IMR-90 (cell line): ENCODE measurements at regions not wholly inside any gene's neighbourhood (a gene's known extent, or its start where the extent isn't known, plus 50 kb on each side); places are given as distances from the start of the nearest gene placed in this dataset.

Experiments
- ATAC-seq: fragments of 200-7000 bp; cut with Tn5 transposase; 2 replicates; pipeline ENCODE4 v1.9.1; 2020; ENCODE audit warnings: low read depth, mild to moderate bottlenecking, moderate library complexity
- BruUV-seq: library from RNA; stranded (reverse); fragments of 400-500 nt; replicated peaks from 2 replicates; lab custom pipeline; 2021; lab: Mats Ljungman, UMichigan
- CTCF ChIA-PET: fragments of 300-600 bp; formaldehyde crosslinking; extraction: SDS; loops from one replicate; lab custom pipeline; 2021; ENCODE audit warnings: antibody characterized with exemption; lab: Yijun Ruan, JAX
- POLR2A ChIA-PET: fragments of 300-600 bp; sonication (Branson Sonifier 250); formaldehyde crosslinking; loops from one replicate; lab custom pipeline; 2022; ENCODE audit warnings: antibody characterized with exemption; ENCODE audit not compliant: unreplicated experiment; lab: Charles Lee
- DNase-seq: peaks from one replicate; pipeline ENCODE4 v3.0.0; 2013
- H2AFZ ChIP-seq: replicated peaks from 2 replicates; pipeline ENCODE3; 2013; ENCODE audit warnings: low read length, mild to moderate bottlenecking; ENCODE audit not compliant: poor library complexity
- H2AK5ac ChIP-seq: 2 replicates; pipeline ENCODE4 v1.6.1; 2013; ENCODE audit warnings: low read depth, low read length, inconsistent platforms
- H2AK9ac ChIP-seq: replicated peaks from 2 replicates; pipeline ENCODE3; 2013; ENCODE audit warnings: mild to moderate bottlenecking, low read depth, low read length, moderate library complexity; ENCODE audit not compliant: poor library complexity
- H2BK120ac ChIP-seq: 2 replicates; pipeline ENCODE4 v1.6.1; 2013; ENCODE audit warnings: low read depth, low read length, inconsistent platforms
- H2BK15ac ChIP-seq: 3 replicates; pipeline ENCODE4 v1.6.1; 2013; ENCODE audit warnings: low read depth, low read length, inconsistent platforms
- H2BK20ac ChIP-seq: 2 replicates; pipeline ENCODE4 v1.6.1; 2013; ENCODE audit warnings: low read depth, mild to moderate bottlenecking, inconsistent platforms, low read length, moderate library complexity
- H2BK5ac ChIP-seq: 2 replicates; pipeline ENCODE4 v1.6.1; 2013; ENCODE audit warnings: mild to moderate bottlenecking, low read depth, low read length, inconsistent platforms; ENCODE audit not compliant: poor library complexity, severe bottlenecking
- H3K14ac ChIP-seq: replicated peaks from 2 replicates; pipeline ENCODE4 v1.6.1; 2013; ENCODE audit warnings: low read depth, low read length, inconsistent platforms
- H3K18ac ChIP-seq: 2 replicates; pipeline ENCODE4 v1.6.1; 2013; ENCODE audit warnings: low read depth, low read length, control low read depth
- H3K23ac ChIP-seq: 2 replicates; pipeline ENCODE4 v1.6.1; 2013; ENCODE audit warnings: low read depth, low read length, inconsistent platforms
- H3K27ac ChIP-seq: 2 replicates; pipeline ENCODE4 v1.5.1; 2013; ENCODE audit warnings: mild to moderate bottlenecking, control low read depth, low read length; ENCODE audit not compliant: insufficient read depth
- H3K27me3 ChIP-seq: 2 replicates; pipeline ENCODE4 v1.6.1; 2013; ENCODE audit warnings: low read length; ENCODE audit not compliant: control insufficient read depth, insufficient read depth
- H3K36me3 ChIP-seq: 2 replicates; pipeline ENCODE4 v1.6.1; 2013; ENCODE audit warnings: low read length, mixed read lengths; ENCODE audit not compliant: control insufficient read depth, insufficient read depth
- H3K4ac ChIP-seq: 2 replicates; pipeline ENCODE4 v1.6.1; 2013; ENCODE audit warnings: low read depth, low read length, inconsistent platforms
- H3K4me1 ChIP-seq: 2 replicates; pipeline ENCODE4 v1.6.1; 2013; ENCODE audit warnings: low read length, mixed read lengths; ENCODE audit not compliant: control insufficient read depth, insufficient read depth
- H3K4me2 ChIP-seq: 2 replicates; pipeline ENCODE4 v1.6.1; 2013; ENCODE audit warnings: low read depth, mild to moderate bottlenecking, control low read depth, low read length, moderate library complexity
- H3K4me3 ChIP-seq: 2 replicates; pipeline ENCODE4 v1.5.1; 2013; ENCODE audit warnings: low read depth, mild to moderate bottlenecking, control low read depth, low read length, moderate library complexity; ENCODE audit not compliant: insufficient read depth
- H3K56ac ChIP-seq: 2 replicates; pipeline ENCODE4 v1.6.1; 2013; ENCODE audit warnings: low read length, inconsistent platforms; ENCODE audit not compliant: insufficient read depth; ENCODE audit errors: extremely low read depth
- H3K79me1 ChIP-seq, 2 experiments: 2 replicates each; pipeline ENCODE4 v1.6.1; 2013; ENCODE audit warnings: low read length in 2 of 2, inconsistent platforms in 1 of 2, low read depth in 1 of 2
- H3K9ac ChIP-seq: 2 replicates; pipeline ENCODE4 v1.6.1; 2013; ENCODE audit warnings: low read depth, low read length, control low read depth
- H3K9me1 ChIP-seq: 2 replicates; pipeline ENCODE4 v1.6.1; 2013; ENCODE audit warnings: low read length, inconsistent platforms; ENCODE audit not compliant: insufficient read depth
- H3K9me3 ChIP-seq: 2 replicates; pipeline ENCODE4 v1.6.1; 2013; ENCODE audit warnings: low read length; ENCODE audit not compliant: control insufficient read depth, insufficient read depth
- H4K20me1 ChIP-seq: 2 replicates; pipeline ENCODE4 v1.6.1; 2013; ENCODE audit warnings: low read length, inconsistent platforms; ENCODE audit not compliant: insufficient read depth
- H4K5ac ChIP-seq: 2 replicates; pipeline ENCODE4 v1.6.1; 2013; ENCODE audit warnings: mild to moderate bottlenecking, low read depth, low read length, control low read depth
- H4K8ac ChIP-seq, 2 experiments: 2 replicates each; pipeline ENCODE4 v1.6.1; 2013; ENCODE audit warnings: low read depth in 2 of 2, low read length in 2 of 2, control low read depth in 1 of 2, inconsistent platforms in 1 of 2
- H4K91ac ChIP-seq: 2 replicates; pipeline ENCODE4 v1.6.1; 2013; ENCODE audit warnings: low read depth, low read length, inconsistent platforms; ENCODE audit not compliant: insufficient read depth
- CEBPB ChIP-seq: IDR thresholded peaks from 2 replicates; pipeline ENCODE4 v1.6.1; 2012; ENCODE audit warnings: low read depth, low read length, improper control_type of control experiment
- MAFK ChIP-seq: IDR thresholded peaks from 2 replicates; pipeline ENCODE4 v1.6.1; 2012; ENCODE audit warnings: low read depth, low read length, improper control_type of control experiment
- MXI1 ChIP-seq: IDR thresholded peaks from 2 replicates; pipeline ENCODE4 v1.6.1; 2012; ENCODE audit warnings: low read depth, mild to moderate bottlenecking, low read length, moderate library complexity, borderline replicate concordance
- POLR2A ChIP-seq: IDR thresholded peaks from 2 replicates; pipeline ENCODE4 v1.6.1; 2012; ENCODE audit warnings: mild to moderate bottlenecking, low read depth, low read length
- RCOR1 ChIP-seq: IDR thresholded peaks from 2 replicates; pipeline ENCODE4 v1.6.1; 2012; ENCODE audit warnings: mild to moderate bottlenecking, low read length, improper control_type of control experiment; ENCODE audit not compliant: insufficient replicate concordance
- WGBS, 2 experiments: methylation state at CpG; one replicate each; pipeline versions ENCODE4 v1.1.5 to v1.1.7; 2013; ENCODE audit warnings: missing lambda C conversion rate in 2 of 2; ENCODE audit not compliant: insufficient read length in 1 of 2; ENCODE audit errors: extremely low coverage in 2 of 2; 5-methylcytosine and 5-hydroxymethylcytosine counted together
- dilution Hi-C: fragments of 300-500 bp; cut with HindIII; formaldehyde crosslinking; loops from one replicate; pipeline ENCODE4 v1.14.3; 2018; ENCODE audit warnings: low sequenced_read_pairs; ENCODE audit not compliant: unreplicated experiment
- in situ Hi-C: fragments of 300-500 bp; cut with MboI; formaldehyde crosslinking; loops from 3 replicates; pipeline ENCODE4 v1.14.3; 2019; ENCODE audit warnings: low sequenced_read_pairs, inconsistent platforms, mixed read lengths
- intact Hi-C: fragments of 100-400 bp; cut with micrococcal nuclease; formaldehyde crosslinking; loops from 2 replicates; pipeline ENCODE4 v1.10.0; 2022
- TF ChIP-seq, protein P1 (sequence below): fragments of 150-350 bp; IDR thresholded peaks from 2 replicates; pipeline ENCODE4 v1.6.1; 2017; ENCODE audit warnings: mild to moderate bottlenecking, antibody characterized with exemption, low read length, low read depth

DNA sequence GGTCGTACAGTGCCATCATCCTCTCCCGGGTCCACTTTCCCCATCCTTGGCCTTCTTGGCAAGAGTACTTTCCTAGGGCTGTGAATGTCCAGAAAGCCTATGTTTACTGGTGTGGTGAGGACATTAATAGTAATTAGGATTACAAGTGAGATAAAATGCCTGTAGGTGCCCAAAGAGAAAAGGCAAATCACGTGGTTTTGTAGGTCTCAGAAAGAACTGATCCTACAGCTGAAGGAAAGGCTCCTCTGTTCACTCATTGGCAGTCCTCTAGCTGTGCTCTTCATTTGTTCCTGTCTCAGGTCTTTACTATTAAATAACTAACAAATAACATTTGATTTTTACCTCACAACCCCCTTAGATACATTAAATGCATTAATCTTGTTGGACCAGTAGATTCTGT lies 220.1 kb upstream of the CBLB start:
- H3K4me2 ChIP-seq, result no peak overlapping the region
- H2AK5ac ChIP-seq, result no peak overlapping the region
- H3K4me3 ChIP-seq, result no peak overlapping the region
- no peak overlapping the region for H2BK15ac ChIP-seq
- no CpG with 5 or more reads among the region's 3 CpGs for WGBS, 2 experiments
- H3K9me1 ChIP-seq, result no peaks in the 10 kb centered on the region
- no peak overlapping the region for H2AK9ac ChIP-seq
- TF ChIP-seq CEBPB, result no peak
- TF ChIP-seq POLR2A, result no peak
- TF ChIP-seq RCOR1, result no peak
- TF ChIP-seq, protein P1, sequence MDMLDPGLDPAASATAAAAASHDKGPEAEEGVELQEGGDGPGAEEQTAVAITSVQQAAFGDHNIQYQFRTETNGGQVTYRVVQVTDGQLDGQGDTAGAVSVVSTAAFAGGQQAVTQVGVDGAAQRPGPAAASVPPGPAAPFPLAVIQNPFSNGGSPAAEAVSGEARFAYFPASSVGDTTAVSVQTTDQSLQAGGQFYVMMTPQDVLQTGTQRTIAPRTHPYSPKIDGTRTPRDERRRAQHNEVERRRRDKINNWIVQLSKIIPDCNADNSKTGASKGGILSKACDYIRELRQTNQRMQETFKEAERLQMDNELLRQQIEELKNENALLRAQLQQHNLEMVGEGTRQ, result no peak
- no peak for TF ChIP-seq MAFK
- TF ChIP-seq MXI1, result no peak
- H3K9ac ChIP-seq, result no peak overlapping the region
- ATAC-seq (no peak), DNase-seq (no peak)
- ChIA-PET POLR2A (no interaction called here), CTCF (no interaction called here)
- no peak overlapping the region for H2AFZ ChIP-seq
- H3K23ac ChIP-seq, result no peak overlapping the region
- no peak overlapping the region for H4K5ac ChIP-seq
- H3K27ac ChIP-seq, result no peak overlapping the region
- H3K56ac ChIP-seq, result no peak overlapping the region
- no peak overlapping the region for H2BK5ac ChIP-seq
- H4K20me1 ChIP-seq, result no peaks in the 10 kb centered on the region
- no peaks in the 10 kb centered on the region for H3K36me3 ChIP-seq
- no peak overlapping the region for H2BK20ac ChIP-seq
- H3K27me3 ChIP-seq, result no peaks in the 10 kb centered on the region
- intact Hi-C loops, result no loop called here
- no peaks in the 10 kb centered on the region for H3K79me1 ChIP-seq
- no TSS peak for BruUV-seq
- H3K4me1 ChIP-seq, result no peaks in the 10 kb centered on the region; the same call in 1 of the 2 replicates
- no peak overlapping the region for H4K8ac ChIP-seq
- in situ Hi-C loops, result no loop called here
- no peak overlapping the region for H4K91ac ChIP-seq
- H3K18ac ChIP-seq, result no peak overlapping the region
- H3K14ac ChIP-seq, result no peak overlapping the region
- H3K4ac ChIP-seq, result no peak overlapping the region
- dilution Hi-C loops, result no loop called here
- H2BK120ac ChIP-seq, result no peak overlapping the region
- no peaks in the 10 kb centered on the region for H3K9me3 ChIP-seq
